Neural cell (in vitro differentiated cells): ENCODE measurements at regions not wholly inside any gene's neighbourhood (a gene's known extent, or its start where the extent isn't known, plus 50 kb on each side); places are given as distances from the start of the nearest gene placed in this dataset.

Experiments used
- H2AFZ ChIP-seq: fragments of 200-600, 300-800 bp; sonication (generic), shearing (Covaris generic); 2 replicates; pipeline ENCODE4 v1.6.0; 2014; ENCODE audit warnings: low read depth, mild to moderate bottlenecking, antibody characterized with exemption, low read length, moderate library complexity
- H3F3A ChIP-seq: fragments of 200-600 bp; shearing (Covaris generic); 2 replicates; pipeline ENCODE4 v1.6.1; 2016; ENCODE audit warnings: mild to moderate bottlenecking, moderate library complexity, mixed read lengths, antibody characterized with exemption, low read length; ENCODE audit not compliant: insufficient read depth, poor library complexity, severe bottlenecking
- H3K27ac ChIP-seq: fragments of 200-600, 300-800 bp; sonication (generic), shearing (Covaris generic); 2 replicates; pipeline ENCODE4 v1.5.1; 2014; ENCODE audit warnings: mild to moderate bottlenecking, low read length, moderate library complexity
- H3K27me3 ChIP-seq: fragments of 300-800, 200-600 bp; sonication (generic), shearing (Covaris generic); 2 replicates; pipeline ENCODE4 v1.6.0; 2014; ENCODE audit warnings: mild to moderate bottlenecking, low read depth, low read length, moderate library complexity; ENCODE audit not compliant: insufficient read depth
- H3K36me3 ChIP-seq: fragments of 300-800, 200-600 bp; sonication (generic), shearing (Covaris generic); 2 replicates; pipeline ENCODE4 v1.5.1; 2014; ENCODE audit warnings: mild to moderate bottlenecking, antibody characterized with exemption, low read length, moderate library complexity; ENCODE audit not compliant: insufficient read depth
- H3K4me2 ChIP-seq: fragments of 300-800, 200-600 bp; sonication (generic), shearing (Covaris generic); 2 replicates; pipeline ENCODE4 v1.6.0; 2014; ENCODE audit warnings: mild to moderate bottlenecking, low read length
- H3K4me3 ChIP-seq: fragments of 300-800, 200-600 bp; sonication (generic), shearing (Covaris generic); 2 replicates; pipeline ENCODE4 v1.5.1; 2014; ENCODE audit warnings: mild to moderate bottlenecking, low read length, moderate library complexity
- H3K79me2 ChIP-seq: fragments of 200-600 bp; shearing (Covaris generic); replicated peaks from 2 replicates; pipeline ENCODE4 v1.6.0; 2014; ENCODE audit warnings: mild to moderate bottlenecking, low read length, moderate library complexity; ENCODE audit not compliant: insufficient read depth
- H3K9ac ChIP-seq: fragments of 300-800, 200-600 bp; sonication (generic), shearing (Covaris generic); 2 replicates; pipeline ENCODE4 v1.6.1; 2016; ENCODE audit warnings: mild to moderate bottlenecking, low read length, mixed read lengths
- H3K9me2 ChIP-seq: fragments of 200-600 bp; shearing (Covaris generic); 2 replicates; pipeline ENCODE4 v1.6.1; 2016; ENCODE audit warnings: mild to moderate bottlenecking, low read length, mixed read lengths; ENCODE audit not compliant: insufficient read depth
- H3K9me3 ChIP-seq: fragments of 200-600, 300-800 bp; sonication (generic), shearing (Covaris generic); 2 replicates; pipeline ENCODE4 v1.6.1; 2016; ENCODE audit warnings: mild to moderate bottlenecking, mixed run types, low read length, moderate library complexity, mixed read lengths
- H4K20me1 ChIP-seq: fragments of 200-600 bp; shearing (Covaris generic); 2 replicates; pipeline ENCODE4 v1.6.1; 2016; ENCODE audit warnings: mild to moderate bottlenecking, mixed run types; ENCODE audit not compliant: insufficient read depth
- CTCF ChIP-seq: fragments of 450-650 bp; IDR thresholded peaks from 2 replicates; pipeline ENCODE4 v1.5.1; 2014; ENCODE audit warnings: antibody characterized with exemption, mild to moderate bottlenecking, moderate library complexity; ENCODE audit not compliant: poor library complexity, severe bottlenecking
- EP300 ChIP-seq: fragments of 450-650 bp; conservative IDR thresholded peaks from 2 replicates; pipeline ENCODE4 v1.6.1; 2014; ENCODE audit warnings: antibody characterized with exemption, mild to moderate bottlenecking, moderate library complexity; ENCODE audit not compliant: poor library complexity, severe bottlenecking
- EZH2 ChIP-seq: fragments of 200-600, 300-800 bp; shearing (Covaris generic), sonication (generic); IDR thresholded peaks from 2 replicates; pipeline ENCODE4 v1.6.1; 2014; ENCODE audit warnings: antibody characterized with exemption, low read length, borderline replicate concordance, mild to moderate bottlenecking; ENCODE audit not compliant: insufficient read depth, poor library complexity, severe bottlenecking
- MXI1 ChIP-seq: fragments of 450-650 bp; conservative IDR thresholded peaks from 2 replicates; pipeline ENCODE4 v1.6.1; 2014; ENCODE audit warnings: antibody characterized with exemption, mild to moderate bottlenecking; ENCODE audit not compliant: poor library complexity, severe bottlenecking
- POLR2AphosphoS5 ChIP-seq: IDR thresholded peaks from 2 replicates; pipeline ENCODE4 v1.6.1; 2012
- RAD21 ChIP-seq: fragments of 450-650 bp; conservative IDR thresholded peaks from 2 replicates; pipeline ENCODE4 v1.6.1; 2014; ENCODE audit warnings: antibody characterized with exemption, mild to moderate bottlenecking, moderate library complexity
- REST ChIP-seq: IDR thresholded peaks from 2 replicates; pipeline ENCODE4 v1.6.1; 2012; ENCODE audit warnings: borderline replicate concordance
- SMC3 ChIP-seq: fragments of 450-650 bp; conservative IDR thresholded peaks from 2 replicates; pipeline ENCODE4 v1.6.1; 2014; ENCODE audit warnings: antibody characterized with exemption, mild to moderate bottlenecking, moderate library complexity; ENCODE audit not compliant: poor library complexity
- TAF1 ChIP-seq: IDR thresholded peaks from 2 replicates; pipeline ENCODE4 v1.6.1; 2012; ENCODE audit warnings: low read depth

- no peak overlapping the region for H3K4me2 ChIP-seq
- H3K27me3 ChIP-seq, result no peaks in the 10 kb centered on the region
- no peaks in the 10 kb centered on the region for H3F3A ChIP-seq
- no peaks in the 10 kb centered on the region for H3K9me2 ChIP-seq
- H3K79me2 ChIP-seq, result no peaks in the 10 kb centered on the region
- TF ChIP-seq RAD21 (peak; percentile 97), MXI1 (no peak), TAF1 (no peak), REST (no peak), POLR2AphosphoS5 (no peak), EZH2 (no peak), SMC3 (peak; percentile 94), CTCF (peak; percentile 88), EP300 (no peak)
- H3K9me3 ChIP-seq, result no peaks in the 10 kb centered on the region
- no peak overlapping the region for H3K27ac ChIP-seq
- no peaks in the 10 kb centered on the region for H4K20me1 ChIP-seq
- no peak overlapping the region for H2AFZ ChIP-seq
- no peaks in the 10 kb centered on the region for H3K36me3 ChIP-seq
- no peak overlapping the region for H3K4me3 ChIP-seq
- H3K9ac ChIP-seq, result no peak overlapping the region
Observed at GRCh38 chr10:3239066-3239919, 66.7 kb upstream of the PITRM1 start.

GRCh38 chr10:3238115-3238871 is 65.7 kb upstream of the PITRM1 start:
- H2AFZ ChIP-seq, result no peak overlapping the region
- H4K20me1 ChIP-seq, result no peaks in the 10 kb centered on the region
- no peaks in the 10 kb centered on the region for H3K36me3 ChIP-seq
- H3K9me3 ChIP-seq, result no peaks in the 10 kb centered on the region
- no peak overlapping the region for H3K9ac ChIP-seq
- H3K27me3 ChIP-seq, result no peaks in the 10 kb centered on the region
- H3K27ac ChIP-seq, result no peak overlapping the region
- H3K4me3 ChIP-seq, result no peak overlapping the region
- no peaks in the 10 kb centered on the region for H3K79me2 ChIP-seq
- no peaks in the 10 kb centered on the region for H3K9me2 ChIP-seq
- TF ChIP-seq MXI1, result no peak
- H3K4me2 ChIP-seq, result no peak overlapping the region
- H3F3A ChIP-seq, result no peaks in the 10 kb centered on the region
